22Rv1 (cell line): ENCODE measurements at regions not wholly inside any gene's neighbourhood (a gene's known extent, or its start where the extent isn't known, plus 50 kb on each side); places are given as distances from the start of the nearest gene placed in this dataset.

Experiments
- ZFX ChIP-seq: fragments of 450-650 bp; IDR thresholded peaks from 2 replicates; pipeline ENCODE4 v1.6.1; 2017; ENCODE audit warnings: antibody characterized with exemption, borderline replicate concordance
- TF ChIP-seq, protein P1 (sequence below): fragments of 450-650 bp; IDR thresholded peaks from 2 replicates; pipeline ENCODE4 v1.5.1; 2017; ENCODE audit warnings: mild to moderate bottlenecking

DNA sequence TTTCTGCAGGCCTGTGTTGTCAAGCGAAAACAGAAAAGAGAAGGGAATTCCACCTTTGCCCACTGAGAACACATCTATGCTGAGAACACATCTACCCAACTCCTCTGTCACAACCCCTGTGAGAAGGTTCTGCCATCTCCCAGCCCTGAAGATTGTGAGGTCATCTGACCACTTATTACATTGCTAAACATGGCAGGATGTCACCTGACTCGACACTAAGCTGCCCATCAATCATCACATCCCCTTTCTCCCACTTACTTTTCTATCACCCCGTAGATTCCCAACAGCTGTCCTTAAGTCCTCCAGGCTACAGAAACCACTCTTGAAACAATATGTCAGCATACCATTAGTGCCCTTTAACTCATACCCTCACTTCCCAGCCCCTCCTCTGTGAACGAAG is 64.2 kb upstream of the PRSS3 start:
- TF ChIP-seq, protein P1, sequence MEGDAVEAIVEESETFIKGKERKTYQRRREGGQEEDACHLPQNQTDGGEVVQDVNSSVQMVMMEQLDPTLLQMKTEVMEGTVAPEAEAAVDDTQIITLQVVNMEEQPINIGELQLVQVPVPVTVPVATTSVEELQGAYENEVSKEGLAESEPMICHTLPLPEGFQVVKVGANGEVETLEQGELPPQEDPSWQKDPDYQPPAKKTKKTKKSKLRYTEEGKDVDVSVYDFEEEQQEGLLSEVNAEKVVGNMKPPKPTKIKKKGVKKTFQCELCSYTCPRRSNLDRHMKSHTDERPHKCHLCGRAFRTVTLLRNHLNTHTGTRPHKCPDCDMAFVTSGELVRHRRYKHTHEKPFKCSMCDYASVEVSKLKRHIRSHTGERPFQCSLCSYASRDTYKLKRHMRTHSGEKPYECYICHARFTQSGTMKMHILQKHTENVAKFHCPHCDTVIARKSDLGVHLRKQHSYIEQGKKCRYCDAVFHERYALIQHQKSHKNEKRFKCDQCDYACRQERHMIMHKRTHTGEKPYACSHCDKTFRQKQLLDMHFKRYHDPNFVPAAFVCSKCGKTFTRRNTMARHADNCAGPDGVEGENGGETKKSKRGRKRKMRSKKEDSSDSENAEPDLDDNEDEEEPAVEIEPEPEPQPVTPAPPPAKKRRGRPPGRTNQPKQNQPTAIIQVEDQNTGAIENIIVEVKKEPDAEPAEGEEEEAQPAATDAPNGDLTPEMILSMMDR: no peak
- no peak for TF ChIP-seq ZFX
